ENCODE measurements at regions not wholly inside any gene's neighbourhood (a gene's known extent, or its start where the extent isn't known, plus 50 kb on each side); places are given as distances from the start of the nearest gene placed in this dataset.

- Histone ChIP-seq H3K9me3 (ENCODE audit: control insufficient read depth in 2 of 3, low read length in 3 of 3) (no peaks in the 10 kb centered on the region), H3K27me3 (ENCODE audit: control insufficient read depth in 2 of 2, insufficient read depth in 2 of 2, low read length in 2 of 2) (no peaks in the 10 kb centered on the region), H3K27ac (ENCODE audit: low read depth, low read length) (no peak overlapping the region), H3K4me3 (ENCODE audit: low read length) (no peak overlapping the region), H3K4me1 (ENCODE audit: control insufficient read depth in 2 of 2, insufficient read depth in 2 of 2, low read length in 2 of 2) (peaks cover 0 to 6% of the 10 kb centered on the region in 2 donors), H3K36me3 (ENCODE audit: control insufficient read depth in 2 of 3, insufficient read depth in 3 of 3, low read length in 3 of 3) (no peaks in the 10 kb centered on the region)
- no peaks in the 10 kb centered on the region for H3K9me3 Mint-ChIP-seq
- DNase-seq = no peak
- H3K27me3 Mint-ChIP-seq = no peaks in the 10 kb centered on the region
- H3K36me3 Mint-ChIP-seq = no peaks in the 10 kb centered on the region
- intact Hi-C loops (cut with micrococcal nuclease) = loop anchor here in 1 of 2 donors (5.0 kb wide), 2 partner anchors 49 to 514 kb away; no protein-coding TSS in a partner anchor
- CTCF ChIA-PET = interaction anchor here (0.9 kb wide), 1 partner anchor 14 kb away, joined by 4 read pairs; no protein-coding TSS in a partner anchor
- peak overlapping the region in 1 of 9 donors; percentile 15 for H3K27ac Mint-ChIP-seq
- H3K4me3 Mint-ChIP-seq = no peak overlapping the region
- peaks cover 12 to 50% (median 44%) of the 10 kb centered on the region in 7 donors for H3K4me1 Mint-ChIP-seq
- POLR2A ChIA-PET = interaction anchor here (1.4 kb wide), 1 partner anchor 11 kb away, joined by 5 read pairs; no protein-coding TSS in a partner anchor
- no peak for ATAC-seq
Observed at GRCh38 chrX:120793098-120793497, 82.6 kb downstream of the CT47B1 start.

DNA sequence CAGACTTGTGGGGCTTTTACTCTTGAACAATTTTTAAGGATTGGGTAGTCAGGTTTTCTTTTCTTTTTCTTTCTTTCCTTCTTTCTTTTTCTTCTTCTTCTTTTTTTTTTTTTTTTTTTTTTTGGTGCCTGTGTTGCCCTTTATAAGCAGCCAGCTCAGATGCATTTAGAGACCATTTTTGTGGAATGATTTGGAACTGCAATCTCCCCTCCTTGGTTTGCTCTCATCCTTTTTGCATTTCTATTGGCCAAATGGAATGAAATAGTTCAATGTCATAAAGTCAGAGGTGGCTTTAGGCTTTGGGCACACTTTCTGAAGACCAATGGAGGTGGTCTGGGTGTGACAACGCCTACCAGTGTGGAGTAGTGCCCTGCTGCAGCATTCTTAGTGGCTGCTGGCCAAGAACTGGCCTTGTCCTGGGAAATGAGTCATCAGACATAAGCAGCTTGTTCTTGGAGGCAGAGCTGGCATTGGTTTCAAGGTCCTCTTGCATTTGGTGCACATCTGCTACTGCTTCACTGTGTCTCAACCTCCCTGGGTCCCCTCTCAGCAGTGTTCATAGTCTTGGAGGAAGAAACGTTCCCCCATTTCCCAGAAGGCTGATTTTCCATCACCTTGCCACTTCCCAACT is 84.5 kb downstream of the CT47B1 start:
- H3K27me3 Mint-ChIP-seq = no peaks in the 10 kb centered on the region
- Histone ChIP-seq H3K4me3 (ENCODE audit: low read length) (no peak overlapping the region), H3K27ac (ENCODE audit: low read depth, low read length) (no peak overlapping the region), H3K4me1 (ENCODE audit: control insufficient read depth in 2 of 2, insufficient read depth in 2 of 2, low read length in 2 of 2) (no peaks in the 10 kb centered on the region), H3K36me3 (ENCODE audit: control insufficient read depth in 2 of 3, insufficient read depth in 3 of 3, low read length in 3 of 3) (no peaks in the 10 kb centered on the region), H3K9me3 (ENCODE audit: control insufficient read depth in 2 of 3, low read length in 3 of 3) (no peaks in the 10 kb centered on the region), H3K27me3 (ENCODE audit: control insufficient read depth in 2 of 2, insufficient read depth in 2 of 2, low read length in 2 of 2) (no peaks in the 10 kb centered on the region)
- peak overlapping the region in 5 of 9 donors; percentile 13 to 75 (median 61) for H3K27ac Mint-ChIP-seq
- peak overlapping the region in 5 of 10 donors; percentile 36 to 74 (median 65) for H3K4me3 Mint-ChIP-seq
- no peaks in the 10 kb centered on the region for H3K36me3 Mint-ChIP-seq
- intact Hi-C loops (cut with micrococcal nuclease) = loop anchor here (2.0 to 5.0 kb wide), 3 partner anchors 51 to 518 kb away; no protein-coding TSS in a partner anchor
- ATAC-seq (no peak), DNase-seq (no peak)
- H3K4me1 Mint-ChIP-seq = peaks cover 5 to 31% (median 27%) of the 10 kb centered on the region in 7 donors
- ChIA-PET POLR2A (no interaction called here), CTCF (interaction anchor here (0.5 to 1.8 kb wide), 4 partner anchors 52 to 414 kb away, joined by 3 to 7 read pairs (median 3); no protein-coding TSS in a partner anchor)
- no peaks in the 10 kb centered on the region for H3K9me3 Mint-ChIP-seq

DNA sequence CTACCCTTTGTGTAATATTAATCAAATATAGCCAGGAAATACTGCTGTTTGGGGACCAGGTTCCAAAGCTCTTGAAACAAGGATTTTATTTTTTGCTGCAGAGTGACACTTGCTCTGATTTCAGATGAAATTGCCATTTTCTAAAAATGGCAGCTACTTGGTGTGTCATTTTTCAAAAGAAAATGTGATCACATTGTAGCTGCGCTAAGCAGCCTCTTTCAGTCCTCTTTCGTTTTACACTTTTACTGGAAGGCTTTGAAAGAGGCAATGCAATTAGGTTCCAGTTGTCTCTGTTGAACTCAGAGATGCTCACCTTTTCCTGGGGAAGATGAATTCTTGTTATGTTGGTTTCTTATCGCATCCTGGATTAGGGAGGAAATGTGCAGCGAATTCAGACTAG is 85.1 kb downstream of the CT47B1 start:
- H3K27ac Mint-ChIP-seq = peak overlapping the region in 8 of 9 donors; percentile 56 to 80 (median 66)
- ATAC-seq = no peak

DNA sequence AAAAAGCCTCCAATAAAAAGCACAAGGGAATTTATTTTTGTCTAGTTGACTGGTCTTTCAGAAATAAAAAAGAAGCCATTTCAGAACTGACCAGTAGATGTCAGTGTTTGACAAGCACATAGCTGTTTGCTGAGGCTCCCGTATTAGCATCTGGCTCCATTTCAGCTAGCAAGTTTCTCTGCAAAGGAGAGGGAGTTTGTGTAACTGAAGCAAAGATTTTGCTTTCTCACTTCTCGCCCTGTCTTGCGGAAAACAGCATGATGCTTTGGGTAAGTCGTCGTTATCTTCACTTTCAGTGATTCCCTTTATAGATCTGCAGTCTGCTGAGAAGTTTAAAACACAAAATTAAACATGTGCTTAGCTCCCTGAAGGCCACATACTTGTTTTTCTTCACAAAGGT is 85.5 kb downstream of the CT47B1 start:
- H3K36me3 ChIP-seq (ENCODE audit: control insufficient read depth in 2 of 3, insufficient read depth in 3 of 3, low read length in 3 of 3) = no peaks in the 10 kb centered on the region
- Mint-ChIP-seq H3K27ac (peak overlapping the region in 8 of 9 donors; percentile 56 to 80 (median 66)), H3K27me3 (no peaks in the 10 kb centered on the region), H3K9me3 (no peaks in the 10 kb centered on the region), H3K4me3 (peak overlapping the region in 9 of 10 donors; percentile 44 to 76 (median 65)), H3K36me3 (no peaks in the 10 kb centered on the region), H3K4me1 (peaks cover 5 to 22% (median 17%) of the 10 kb centered on the region in 7 donors)
- no peaks in the 10 kb centered on the region for H3K27me3 ChIP-seq (ENCODE audit: control insufficient read depth in 2 of 2, insufficient read depth in 2 of 2, low read length in 2 of 2)
- H3K27ac ChIP-seq (ENCODE audit: low read depth, low read length) = no peak overlapping the region
- intact Hi-C loops (cut with micrococcal nuclease) = loop anchor here (1.0 to 5.0 kb wide), 5 partner anchors 52 to 789 kb away; no protein-coding TSS in a partner anchor
- POLR2A ChIA-PET = no interaction called here
- H3K4me3 ChIP-seq (ENCODE audit: low read length) = no peak overlapping the region
- no peaks in the 10 kb centered on the region for H3K9me3 ChIP-seq (ENCODE audit: control insufficient read depth in 2 of 3, low read length in 3 of 3)
- H3K4me1 ChIP-seq (ENCODE audit: control insufficient read depth in 2 of 2, insufficient read depth in 2 of 2, low read length in 2 of 2) = no peaks in the 10 kb centered on the region
- CTCF ChIA-PET = interaction anchor here (0.7 to 1.8 kb wide), 4 partner anchors 64 to 212 kb away, joined by 3 to 7 read pairs (median 4); no protein-coding TSS in a partner anchor
- DNase-seq = peak in 7 of 9 donors; percentile 35 to 73 (median 62)
- ATAC-seq = peak; percentile 71

More for the DNA sequence above, 85.1 kb downstream of the CT47B1 start:
- Mint-ChIP-seq H3K36me3 (no peaks in the 10 kb centered on the region), H3K9me3 (no peaks in the 10 kb centered on the region), H3K4me3 (peak overlapping the region in 9 of 10 donors; percentile 36 to 76 (median 65)), H3K27me3 (no peaks in the 10 kb centered on the region), H3K4me1 (peaks cover 5 to 26% (median 21%) of the 10 kb centered on the region in 7 donors)
- H3K4me1 ChIP-seq (ENCODE audit: control insufficient read depth in 2 of 2, insufficient read depth in 2 of 2, low read length in 2 of 2) = no peaks in the 10 kb centered on the region
- no peak overlapping the region for H3K27ac ChIP-seq (ENCODE audit: low read depth, low read length)
- CTCF ChIA-PET = interaction anchor here (0.5 to 1.8 kb wide), 5 partner anchors 52 to 212 kb away, joined by 3 to 7 read pairs (median 3); no protein-coding TSS in a partner anchor
- intact Hi-C loops (cut with micrococcal nuclease) = loop anchor here (1.0 to 5.0 kb wide), 5 partner anchors 52 to 789 kb away; no protein-coding TSS in a partner anchor
- no peaks in the 10 kb centered on the region for H3K27me3 ChIP-seq (ENCODE audit: control insufficient read depth in 2 of 2, insufficient read depth in 2 of 2, low read length in 2 of 2)
- no peak overlapping the region for H3K4me3 ChIP-seq (ENCODE audit: low read length)
- H3K36me3 ChIP-seq (ENCODE audit: control insufficient read depth in 2 of 3, insufficient read depth in 3 of 3, low read length in 3 of 3) = no peaks in the 10 kb centered on the region
- H3K9me3 ChIP-seq (ENCODE audit: control insufficient read depth in 2 of 3, low read length in 3 of 3) = no peaks in the 10 kb centered on the region
- DNase-seq = peak in 2 of 9 donors; percentile 6 to 17
- POLR2A ChIA-PET = no interaction called here

- CTCF ChIA-PET = no interaction called here
- POLR2A ChIA-PET = no interaction called here
- DNase-seq (no peak), ATAC-seq (no peak)
- no peak overlapping the region for H3K4me3 Mint-ChIP-seq
- peaks cover 0 to 4% (median 0%) of the 10 kb centered on the region in 7 donors for H3K4me1 Mint-ChIP-seq
- H3K27me3 ChIP-seq (ENCODE audit: control insufficient read depth in 2 of 2, insufficient read depth in 2 of 2, low read length in 2 of 2) = no peaks in the 10 kb centered on the region
- intact Hi-C loops (cut with micrococcal nuclease) = no loop called here
- H3K4me3 ChIP-seq (ENCODE audit: low read length) = no peak overlapping the region
- H3K9me3 Mint-ChIP-seq = peaks cover 0 to under 1% (median 0%) of the 10 kb centered on the region in 11 donors
- no peaks in the 10 kb centered on the region for H3K36me3 ChIP-seq (ENCODE audit: control insufficient read depth in 2 of 3, insufficient read depth in 3 of 3, low read length in 3 of 3)
- no peaks in the 10 kb centered on the region for H3K36me3 Mint-ChIP-seq
- H3K27ac Mint-ChIP-seq = no peak overlapping the region
- H3K27me3 Mint-ChIP-seq = no peaks in the 10 kb centered on the region
- no peaks in the 10 kb centered on the region for H3K4me1 ChIP-seq (ENCODE audit: control insufficient read depth in 2 of 2, insufficient read depth in 2 of 2, low read length in 2 of 2)
- no peaks in the 10 kb centered on the region for H3K9me3 ChIP-seq (ENCODE audit: control insufficient read depth in 2 of 3, low read length in 3 of 3)
- no peak overlapping the region for H3K27ac ChIP-seq (ENCODE audit: low read depth, low read length)
Observed at GRCh38 chrX:120781403-120781802, 94.3 kb downstream of the CT47B1 start.

DNA sequence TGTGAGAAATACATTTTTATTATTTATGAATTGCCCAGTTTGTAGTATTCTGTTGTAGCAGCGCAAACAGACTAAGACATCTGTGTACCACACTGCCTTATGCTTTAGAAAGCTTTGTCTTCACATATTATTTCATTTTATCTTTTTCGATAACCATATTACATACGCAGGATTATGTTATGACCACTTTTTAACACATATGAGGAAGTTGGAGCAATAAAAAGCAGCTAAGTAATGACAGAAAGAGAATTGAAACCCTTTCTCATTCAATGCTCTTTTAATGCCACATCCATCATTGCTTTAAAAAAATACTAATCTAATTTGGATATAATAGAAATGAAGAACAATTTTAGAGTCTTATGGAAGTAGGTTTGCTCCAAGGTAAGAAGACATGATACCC is 99.7 kb downstream of the CT47B1 start:
- POLR2A ChIA-PET = no interaction called here
- Mint-ChIP-seq H3K9me3 (peaks cover 0 to 3% (median 0%) of the 10 kb centered on the region in 11 donors), H3K4me1 (peaks cover 0 to 7% (median 0%) of the 10 kb centered on the region in 7 donors)

More for the DNA sequence above, 99.7 kb downstream of the CT47B1 start:
- no peak for ATAC-seq
- H3K4me3 ChIP-seq (ENCODE audit: low read length) = no peak overlapping the region
- no peak overlapping the region for H3K27ac ChIP-seq (ENCODE audit: low read depth, low read length)
- Mint-ChIP-seq H3K27ac (no peak overlapping the region), H3K36me3 (no peaks in the 10 kb centered on the region), H3K4me3 (no peak overlapping the region), H3K27me3 (no peaks in the 10 kb centered on the region)
- no peak for DNase-seq
- no peaks in the 10 kb centered on the region for H3K4me1 ChIP-seq (ENCODE audit: control insufficient read depth in 2 of 2, insufficient read depth in 2 of 2, low read length in 2 of 2)
- CTCF ChIA-PET = interaction anchor here (0.6 kb wide), 1 partner anchor 28 kb away, joined by 5 read pairs; no protein-coding TSS in a partner anchor
- intact Hi-C loops (cut with micrococcal nuclease) = no loop called here
- H3K27me3 ChIP-seq (ENCODE audit: control insufficient read depth in 2 of 2, insufficient read depth in 2 of 2, low read length in 2 of 2) = no peaks in the 10 kb centered on the region
- H3K9me3 ChIP-seq (ENCODE audit: control insufficient read depth in 2 of 3, low read length in 3 of 3) = no peaks in the 10 kb centered on the region
- no peaks in the 10 kb centered on the region for H3K36me3 ChIP-seq (ENCODE audit: control insufficient read depth in 2 of 3, insufficient read depth in 3 of 3, low read length in 3 of 3)
